Left lung (tissue), 4 donors: ENCODE measurements at regions not wholly inside any gene's neighbourhood (a gene's known extent, or its start where the extent isn't known, plus 50 kb on each side); places are given as distances from the start of the nearest gene placed in this dataset.
"Not testable (repeated sequence)": the region's sequence is repeated elsewhere in the genome, so short reads cannot be mapped to it uniquely, and the experiment has no call there.

Experiments
- ATAC-seq: fragments of 200-7000 bp; cut with Tn5 transposase; one replicate; pipeline ENCODE4 v1.9.1; 2020; ENCODE audit warnings: moderate library complexity
- DNase-seq, 4 donors: peaks; one replicate each; pipeline ENCODE4 v3.0.0-alpha.2; 2013 to 2020
- H3K27ac ChIP-seq, 2 donors: fragments of 200-600 bp; sonication (generic) in 1 of 2; one replicate each; pipeline versions ENCODE4 v1.5.0 to v1.8.0; 2020 to 2021
- H3K27me3 ChIP-seq, 2 donors: fragments of 200-600 bp; sonication (generic) in 1 of 2; one replicate each; pipeline versions ENCODE4 v1.5.0 to v1.8.0; 2020 to 2021
- H3K36me3 ChIP-seq, 2 donors: fragments of 200-600 bp; sonication (generic) in 1 of 2; one replicate each; pipeline versions ENCODE4 v1.5.0 to v1.8.0; 2020 to 2021
- H3K4me1 ChIP-seq, 2 donors: fragments of 200-600 bp; one replicate each; pipeline ENCODE4 v1.8.0; 2021
- H3K4me3 ChIP-seq, 2 donors: fragments of 200-600 bp; sonication (generic) in 1 of 2; one replicate each; pipeline versions ENCODE4 v1.5.0 to v1.8.0; 2020 to 2021; ENCODE audit warnings: mild to moderate bottlenecking in 1 of 2
- H3K9me3 ChIP-seq, 2 donors: fragments of 200-600 bp; sonication (generic) in 1 of 2; one replicate each; pipeline versions ENCODE4 v1.5.0 to v1.8.0; 2020 to 2021
- intact Hi-C, 2 donors: fragments of 100-400 bp; cut with DNase I; formaldehyde crosslinking; loops; one replicate each; pipeline versions ENCODE4 v1.11.2 to v1.14.2; 2022
- TF ChIP-seq, protein P1 (sequence below), 2 donors: fragments of 200-600 bp; sonication (generic) in 1 of 2; IDR thresholded peaks; one replicate each; pipeline versions ENCODE4 v1.5.0 to v1.8.0; 2021; ENCODE audit warnings: antibody characterized with exemption in 2 of 2
- donor health status: DM: no; HTN: yes; CAD: no.
- donor health status: DM: no; HTN: no; CAD: no.

DNA sequence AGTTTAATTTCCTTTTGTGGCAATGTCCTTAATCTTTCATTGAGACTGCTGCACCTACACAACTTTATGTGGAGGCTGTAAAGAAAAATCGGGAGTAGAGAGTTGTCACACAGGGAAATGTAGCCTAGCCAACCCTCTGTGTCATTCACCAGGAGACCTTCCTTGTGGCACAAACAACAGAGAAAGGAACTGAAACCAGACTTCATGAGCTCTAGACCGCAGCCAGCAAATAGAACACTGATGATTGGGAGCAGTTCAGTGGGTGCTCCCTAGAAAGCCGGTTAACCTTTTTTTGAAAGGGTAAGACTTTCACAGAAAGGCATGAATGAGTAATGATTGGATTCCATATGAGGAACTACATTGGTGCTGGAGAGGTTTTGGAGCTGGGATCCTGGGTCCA, 1752.4 kb upstream of the CELF4 start:
- Histone ChIP-seq H3K27ac (no peak overlapping the region), H3K27me3 (no peaks in the 10 kb centered on the region), H3K4me1 (no peaks in the 10 kb centered on the region), H3K36me3 (no peaks in the 10 kb centered on the region), H3K9me3 (no peaks in the 10 kb centered on the region), H3K4me3 (no peak overlapping the region)
- DNase-seq (no peak), ATAC-seq (peak; percentile 47)
- TF ChIP-seq, protein P1, sequence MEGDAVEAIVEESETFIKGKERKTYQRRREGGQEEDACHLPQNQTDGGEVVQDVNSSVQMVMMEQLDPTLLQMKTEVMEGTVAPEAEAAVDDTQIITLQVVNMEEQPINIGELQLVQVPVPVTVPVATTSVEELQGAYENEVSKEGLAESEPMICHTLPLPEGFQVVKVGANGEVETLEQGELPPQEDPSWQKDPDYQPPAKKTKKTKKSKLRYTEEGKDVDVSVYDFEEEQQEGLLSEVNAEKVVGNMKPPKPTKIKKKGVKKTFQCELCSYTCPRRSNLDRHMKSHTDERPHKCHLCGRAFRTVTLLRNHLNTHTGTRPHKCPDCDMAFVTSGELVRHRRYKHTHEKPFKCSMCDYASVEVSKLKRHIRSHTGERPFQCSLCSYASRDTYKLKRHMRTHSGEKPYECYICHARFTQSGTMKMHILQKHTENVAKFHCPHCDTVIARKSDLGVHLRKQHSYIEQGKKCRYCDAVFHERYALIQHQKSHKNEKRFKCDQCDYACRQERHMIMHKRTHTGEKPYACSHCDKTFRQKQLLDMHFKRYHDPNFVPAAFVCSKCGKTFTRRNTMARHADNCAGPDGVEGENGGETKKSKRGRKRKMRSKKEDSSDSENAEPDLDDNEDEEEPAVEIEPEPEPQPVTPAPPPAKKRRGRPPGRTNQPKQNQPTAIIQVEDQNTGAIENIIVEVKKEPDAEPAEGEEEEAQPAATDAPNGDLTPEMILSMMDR (IDR thresholded peaks at IDR 0.05): no peak
- intact Hi-C loops: no loop called here

DNA sequence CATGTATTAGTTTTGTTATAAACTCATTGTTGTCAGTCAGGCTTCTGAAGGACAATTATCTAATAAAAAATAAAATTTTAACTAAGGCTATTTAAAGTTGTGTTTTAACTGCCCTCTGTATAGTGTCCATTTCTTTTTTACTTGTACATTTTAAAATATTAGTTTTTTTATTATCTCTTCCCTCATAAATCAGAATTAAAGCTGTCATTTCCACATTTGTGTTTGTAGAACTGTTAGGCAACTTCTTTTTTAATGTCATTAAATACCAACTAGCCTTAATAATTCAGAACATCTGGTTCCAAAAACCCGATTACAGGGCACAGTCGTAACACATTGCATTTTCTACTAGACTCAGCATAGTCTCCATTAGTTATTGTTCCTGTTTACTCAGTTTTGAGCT, 1749.0 kb upstream of the CELF4 start:
- TF ChIP-seq, protein P1 (IDR thresholded peaks at IDR 0.05): no peak
- Histone ChIP-seq H3K27me3 (no peaks in the 10 kb centered on the region), H3K4me3 (no peak overlapping the region), H3K4me1 (no peaks in the 10 kb centered on the region), H3K36me3 (no peaks in the 10 kb centered on the region), H3K27ac (no peak overlapping the region), H3K9me3 (peaks cover 0 to 4% of the 10 kb centered on the region in 2 donors)
- ATAC-seq: no peak
- intact Hi-C loops: no loop called here
- no peak for DNase-seq

DNA sequence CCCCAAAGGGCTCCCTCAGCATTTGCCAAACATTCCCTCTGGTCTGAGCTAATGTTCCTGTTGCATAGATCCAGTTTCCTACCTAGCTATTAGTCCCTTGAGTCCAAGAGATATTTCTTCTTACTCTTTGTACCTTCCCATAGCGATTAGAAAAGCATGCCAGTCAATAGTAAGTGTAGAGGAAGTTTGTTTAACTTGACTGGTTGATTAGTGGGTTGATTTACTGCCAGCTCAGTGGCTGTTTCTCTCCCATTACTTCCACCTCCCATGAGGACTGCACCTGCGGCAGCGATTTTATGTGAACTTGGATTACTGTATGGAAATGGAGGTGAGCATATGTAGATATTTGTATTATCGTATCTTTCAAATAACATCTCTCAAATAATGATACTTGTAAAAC, 1748.4 kb upstream of the CELF4 start:
- intact Hi-C loops: no loop called here
- Histone ChIP-seq H3K4me3 (no peak overlapping the region), H3K27ac (no peak overlapping the region), H3K4me1 (no peaks in the 10 kb centered on the region), H3K36me3 (no peaks in the 10 kb centered on the region), H3K27me3 (no peaks in the 10 kb centered on the region), H3K9me3 (peaks cover 0 to 10% of the 10 kb centered on the region in 2 donors)
- DNase-seq (no peak), ATAC-seq (no peak)
- TF ChIP-seq, protein P1 (IDR thresholded peaks at IDR 0.05): no peak

DNA sequence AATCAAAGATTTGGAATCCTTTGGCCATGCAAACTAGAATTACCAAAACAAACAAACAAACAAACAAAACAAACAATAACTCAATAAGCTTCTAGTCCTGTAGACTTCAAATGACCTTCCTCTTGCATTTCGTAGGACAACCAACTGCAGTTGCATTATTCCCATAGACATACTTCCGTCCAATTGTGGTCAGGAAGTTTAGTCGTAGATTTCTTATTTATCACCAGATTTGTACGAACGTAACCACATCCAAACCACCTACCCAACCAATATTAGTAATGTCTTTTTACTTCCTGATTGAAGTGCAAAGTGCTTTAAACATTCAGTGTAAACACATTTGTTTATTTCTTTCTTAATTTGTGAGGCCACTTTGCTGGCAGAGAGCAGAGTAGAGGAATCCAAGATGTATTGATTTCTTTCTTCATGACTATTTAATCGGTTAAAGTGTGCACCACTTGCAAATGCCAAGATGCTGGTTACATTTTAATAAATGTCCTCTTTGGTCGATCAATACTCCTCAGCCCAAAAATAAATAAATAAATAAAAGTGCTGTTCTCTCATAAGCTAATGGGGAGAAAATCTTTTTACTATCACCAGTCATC, 1745.6 kb upstream of the CELF4 start:
- Histone ChIP-seq H3K4me1 (no peaks in the 10 kb centered on the region), H3K36me3 (no peaks in the 10 kb centered on the region), H3K27ac (no peak overlapping the region), H3K27me3 (no peaks in the 10 kb centered on the region), H3K9me3 (peaks cover 0 to 17% of the 10 kb centered on the region in 2 donors), H3K4me3 (no peak overlapping the region)
- no peak for DNase-seq
- ATAC-seq: no peak
- TF ChIP-seq, protein P1 (IDR thresholded peaks at IDR 0.05): no peak
- intact Hi-C loops: no loop called here

DNA sequence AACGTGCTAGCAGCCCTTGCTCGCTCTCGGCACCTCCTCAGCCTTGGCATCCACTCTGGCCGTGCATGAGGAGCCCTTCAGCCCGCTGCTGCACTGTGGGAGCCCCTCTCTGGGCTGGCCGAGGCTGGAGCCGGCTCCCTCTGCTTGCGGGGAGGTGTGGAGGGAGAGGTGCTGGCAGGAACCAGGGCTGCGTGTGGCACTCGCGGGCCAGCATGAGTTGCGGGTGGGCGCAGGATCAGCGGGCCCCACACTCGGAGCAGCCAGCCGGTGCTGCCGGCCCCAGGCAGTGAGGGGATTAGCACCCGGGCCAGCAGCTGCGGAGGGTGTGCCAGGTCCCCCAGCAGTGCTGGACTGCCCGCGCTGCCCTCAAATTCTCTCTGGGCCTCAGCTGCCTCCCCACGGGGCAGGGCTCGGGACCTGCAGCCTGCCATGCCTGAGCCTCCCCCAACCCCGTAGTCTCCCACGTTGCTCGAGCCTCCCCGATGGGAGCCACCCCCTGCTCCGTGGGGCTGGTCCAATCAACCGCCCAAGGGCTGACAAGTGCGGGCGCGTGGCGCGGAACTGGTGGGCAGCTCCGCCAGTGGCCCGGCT, 1743.4 kb upstream of the CELF4 start:
- H3K27ac ChIP-seq, intact Hi-C loops, H3K36me3 ChIP-seq, H3K27me3 ChIP-seq, H3K4me1 ChIP-seq, H3K4me3 ChIP-seq, ATAC-seq: not testable (repeated sequence)
- peak in 1 of 4 donors; percentile 62 for DNase-seq
- H3K9me3 ChIP-seq: peaks cover 0 to 17% of the 10 kb centered on the region in 2 donors

DNA sequence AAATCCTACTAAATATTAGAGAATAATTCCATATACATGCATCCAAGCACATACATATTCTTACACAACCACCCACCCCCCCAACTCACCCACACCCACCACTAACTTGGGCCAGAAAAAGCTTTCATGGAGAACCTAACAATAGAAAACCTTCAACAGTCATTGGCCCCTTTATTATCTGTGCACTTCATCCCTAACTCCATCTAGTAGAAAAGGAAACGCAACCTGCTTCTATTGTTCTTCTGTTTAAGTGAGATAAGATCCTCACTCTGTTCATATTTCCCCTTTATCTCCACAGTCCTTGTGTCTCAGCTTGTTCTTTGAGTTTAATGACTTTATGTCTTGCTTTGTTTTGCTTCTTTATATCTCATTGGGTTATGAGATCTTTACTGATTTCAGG, 1740.2 kb upstream of the CELF4 start:
- intact Hi-C loops: no loop called here
- ATAC-seq: no peak

More for the DNA sequence above, 1740.2 kb upstream of the CELF4 start:
- Histone ChIP-seq H3K9me3 (peaks cover 0 to 17% of the 10 kb centered on the region in 2 donors), H3K4me1 (no peaks in the 10 kb centered on the region), H3K36me3 (no peaks in the 10 kb centered on the region), H3K4me3 (no peak overlapping the region), H3K27ac (no peak overlapping the region), H3K27me3 (no peaks in the 10 kb centered on the region)
- TF ChIP-seq, protein P1 (IDR thresholded peaks at IDR 0.05): no peak
- DNase-seq: no peak
